OCI-LY3 (cell line): ENCODE measurements at regions not wholly inside any gene's neighbourhood (a gene's known extent, or its start where the extent isn't known, plus 50 kb on each side); places are given as distances from the start of the nearest gene placed in this dataset.

Source experiments
- H2AFZ ChIP-seq: fragments of 200-600, 300-600 bp; shearing (Covaris generic); 2 replicates; pipeline ENCODE4 v1.6.0; 2014; ENCODE audit warnings: antibody characterized with exemption, low read depth, low read length
- H3K27ac ChIP-seq: fragments of 200-600, 300-600 bp; sonication (generic); 2 replicates; pipeline ENCODE4 v1.5.1; 2014; ENCODE audit warnings: mild to moderate bottlenecking, low read length, moderate library complexity, mixed read lengths
- H3K27me3 ChIP-seq: fragments of 200-600, 300-600 bp; sonication (generic); 2 replicates; pipeline ENCODE4 v1.6.1; 2014; ENCODE audit warnings: low read depth, low read length, mixed read lengths
- H3K36me3 ChIP-seq: fragments of 200-600, 300-600 bp; sonication (generic); replicated peaks from 2 replicates; pipeline ENCODE3; 2014; ENCODE audit warnings: low read depth, low read length, mixed read lengths
- H3K4me1 ChIP-seq: fragments of 300-600, 200-600 bp; sonication (generic); 2 replicates; pipeline ENCODE4 v1.6.1; 2014; ENCODE audit warnings: low read length, mixed read lengths
- H3K4me2 ChIP-seq: fragments of 200-600, 300-600 bp; sonication (generic); 2 replicates; pipeline ENCODE4 v1.6.1; 2014; ENCODE audit warnings: low read length, mixed read lengths
- H3K4me3 ChIP-seq: fragments of 300-600, 200-600 bp; sonication (generic); 2 replicates; pipeline ENCODE4 v1.5.1; 2014; ENCODE audit warnings: antibody characterized with exemption, mild to moderate bottlenecking, low read length, moderate library complexity
- H3K79me2 ChIP-seq: fragments of 300-600, 200-600 bp; shearing (Covaris generic); 2 replicates; pipeline ENCODE4 v1.6.1; 2014; ENCODE audit warnings: mild to moderate bottlenecking, low read length, mixed read lengths
- H3K9ac ChIP-seq: fragments of 300-600, 200-600 bp; shearing (Covaris generic); 2 replicates; pipeline ENCODE4 v1.6.0; 2014; ENCODE audit warnings: mild to moderate bottlenecking, low read length, moderate library complexity
- H3K9me3 ChIP-seq: fragments of 200-600, 300-600 bp; shearing (Covaris generic); 2 replicates; pipeline ENCODE4 v1.6.1; 2014; ENCODE audit warnings: low read length, mixed read lengths; ENCODE audit not compliant: insufficient read depth
- H4K20me1 ChIP-seq: fragments of 200-600, 300-600 bp; sonication (generic); 2 replicates; pipeline ENCODE4 v1.6.1; 2016; ENCODE audit warnings: low read length, mixed read lengths; ENCODE audit not compliant: insufficient read depth
- EZH2phosphoT487 ChIP-seq: fragments of 200-600 bp; shearing (Covaris generic); IDR thresholded peaks from 2 replicates; pipeline ENCODE4 v1.6.1; 2018; ENCODE audit warnings: antibody characterized with exemption, mixed run types, low read depth
- TF ChIP-seq, protein P1 (sequence below): fragments of 200-600, 300-600 bp; sonication (generic); IDR thresholded peaks from 2 replicates; pipeline ENCODE4 v1.5.1; 2014; ENCODE audit warnings: antibody characterized with exemption, low read length, low read depth

DNA sequence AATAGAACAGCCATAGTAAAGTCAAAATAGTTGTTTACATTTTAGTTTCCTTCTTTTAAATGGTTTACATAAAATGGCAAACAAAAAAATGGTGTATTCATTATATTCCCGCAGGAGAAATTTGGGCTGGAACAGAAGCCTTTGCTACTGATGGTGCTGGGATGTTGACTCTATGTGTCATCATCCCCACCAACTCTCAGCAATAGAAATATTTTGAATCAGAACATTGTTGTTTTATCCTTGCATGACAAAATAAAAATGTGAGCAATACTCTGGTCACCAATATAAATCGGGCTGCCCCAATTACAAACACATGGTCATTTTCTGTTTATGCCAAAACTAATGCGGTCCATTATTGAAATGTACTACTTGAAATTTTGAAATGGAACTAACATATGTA lies 1131.6 kb upstream of the PCDH7 start:
- TF ChIP-seq, protein P1, sequence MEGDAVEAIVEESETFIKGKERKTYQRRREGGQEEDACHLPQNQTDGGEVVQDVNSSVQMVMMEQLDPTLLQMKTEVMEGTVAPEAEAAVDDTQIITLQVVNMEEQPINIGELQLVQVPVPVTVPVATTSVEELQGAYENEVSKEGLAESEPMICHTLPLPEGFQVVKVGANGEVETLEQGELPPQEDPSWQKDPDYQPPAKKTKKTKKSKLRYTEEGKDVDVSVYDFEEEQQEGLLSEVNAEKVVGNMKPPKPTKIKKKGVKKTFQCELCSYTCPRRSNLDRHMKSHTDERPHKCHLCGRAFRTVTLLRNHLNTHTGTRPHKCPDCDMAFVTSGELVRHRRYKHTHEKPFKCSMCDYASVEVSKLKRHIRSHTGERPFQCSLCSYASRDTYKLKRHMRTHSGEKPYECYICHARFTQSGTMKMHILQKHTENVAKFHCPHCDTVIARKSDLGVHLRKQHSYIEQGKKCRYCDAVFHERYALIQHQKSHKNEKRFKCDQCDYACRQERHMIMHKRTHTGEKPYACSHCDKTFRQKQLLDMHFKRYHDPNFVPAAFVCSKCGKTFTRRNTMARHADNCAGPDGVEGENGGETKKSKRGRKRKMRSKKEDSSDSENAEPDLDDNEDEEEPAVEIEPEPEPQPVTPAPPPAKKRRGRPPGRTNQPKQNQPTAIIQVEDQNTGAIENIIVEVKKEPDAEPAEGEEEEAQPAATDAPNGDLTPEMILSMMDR: no peak
- TF ChIP-seq EZH2phosphoT487: no peak

DNA sequence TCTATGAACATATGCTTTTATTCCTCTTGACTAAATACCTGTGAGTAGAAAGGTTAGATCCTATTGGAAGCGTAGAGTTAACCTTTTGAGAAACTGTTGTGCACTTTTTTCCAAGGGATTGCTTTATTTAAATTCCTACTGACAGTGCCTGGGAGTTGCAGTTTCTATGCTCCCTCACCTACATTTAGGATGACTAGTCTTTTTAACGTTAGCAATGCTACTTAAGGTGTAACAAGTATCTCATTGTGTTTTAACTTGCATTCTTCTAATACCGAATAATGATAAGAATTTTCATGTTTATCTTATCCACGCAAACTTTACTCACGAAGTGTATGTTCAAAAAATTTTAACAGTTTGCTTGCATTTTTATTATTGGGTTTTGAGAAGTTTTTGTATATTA lies 1123.9 kb upstream of the PCDH7 start:
- Histone ChIP-seq H3K4me2 (no peak overlapping the region), H4K20me1 (no peaks in the 10 kb centered on the region), H3K4me3 (no peak overlapping the region), H2AFZ (no peak overlapping the region), H3K27me3 (no peaks in the 10 kb centered on the region), H3K4me1 (no peaks in the 10 kb centered on the region), H3K9ac (no peak overlapping the region), H3K9me3 (no peaks in the 10 kb centered on the region), H3K36me3 (no peaks in the 10 kb centered on the region), H3K79me2 (no peaks in the 10 kb centered on the region), H3K27ac (no peak overlapping the region)
- TF ChIP-seq EZH2phosphoT487: no peak
- TF ChIP-seq, protein P1: no peak

More for the DNA sequence above, 1131.6 kb upstream of the PCDH7 start:
- Histone ChIP-seq H3K4me3 (no peak overlapping the region), H3K27ac (no peak overlapping the region), H3K79me2 (no peaks in the 10 kb centered on the region), H3K4me2 (no peak overlapping the region), H3K27me3 (no peaks in the 10 kb centered on the region), H2AFZ (no peak overlapping the region), H3K36me3 (no peaks in the 10 kb centered on the region), H4K20me1 (no peaks in the 10 kb centered on the region), H3K9me3 (no peaks in the 10 kb centered on the region), H3K9ac (no peak overlapping the region), H3K4me1 (no peaks in the 10 kb centered on the region)

DNA sequence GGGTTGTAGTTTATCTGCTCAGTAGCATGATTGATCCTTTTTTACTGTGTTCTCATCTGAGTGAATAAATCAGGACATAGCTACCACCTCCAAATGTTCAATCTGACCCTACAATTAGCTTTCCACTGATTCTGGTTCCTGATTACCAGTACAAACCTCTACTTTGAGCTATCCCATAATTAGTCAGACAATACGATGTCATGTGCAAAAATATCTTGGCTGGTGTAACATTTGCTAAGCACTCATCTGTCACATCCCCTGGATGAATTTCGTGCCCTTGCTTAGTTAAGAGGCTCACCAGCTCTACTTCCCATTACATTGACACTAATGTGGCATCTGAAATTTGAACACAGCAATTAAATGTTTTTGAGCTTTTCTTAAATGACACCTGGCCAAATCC lies 1101.0 kb upstream of the PCDH7 start:
- TF ChIP-seq, protein P1: no peak
- TF ChIP-seq EZH2phosphoT487: no peak
- Histone ChIP-seq H2AFZ (no peak overlapping the region), H3K9ac (no peak overlapping the region), H4K20me1 (no peaks in the 10 kb centered on the region), H3K27ac (no peak overlapping the region), H3K9me3 (no peaks in the 10 kb centered on the region), H3K4me1 (peaks cover 29% of the 10 kb centered on the region), H3K27me3 (no peaks in the 10 kb centered on the region), H3K36me3 (no peaks in the 10 kb centered on the region), H3K4me2 (no peak overlapping the region), H3K79me2 (no peaks in the 10 kb centered on the region), H3K4me3 (no peak overlapping the region)

- H3K27me3 ChIP-seq: no peaks in the 10 kb centered on the region
- H3K4me2 ChIP-seq: no peak overlapping the region
- no peaks in the 10 kb centered on the region for H4K20me1 ChIP-seq
- H3K4me1 ChIP-seq: no peaks in the 10 kb centered on the region
- no peak overlapping the region for H3K4me3 ChIP-seq
- 0 out of 2 replicates have a peak, but pooled peaks cover 3% of the 10 kb centered on the region for H3K9me3 ChIP-seq
- no peak overlapping the region for H3K27ac ChIP-seq
- H2AFZ ChIP-seq: no peak overlapping the region
- H3K36me3 ChIP-seq: no peaks in the 10 kb centered on the region
- no peak overlapping the region for H3K9ac ChIP-seq
- no peaks in the 10 kb centered on the region for H3K79me2 ChIP-seq
- TF ChIP-seq, protein P1: no peak
- no peak for TF ChIP-seq EZH2phosphoT487
Measured at GRCh38 chr4:29632199-29632598, 1088.0 kb upstream of the PCDH7 start.
